Neuronal stem cell (in vitro differentiated cells): ENCODE measurements at regions not wholly inside any gene's neighbourhood (a gene's known extent, or its start where the extent isn't known, plus 50 kb on each side); places are given as distances from the start of the nearest gene placed in this dataset.
A peak's percentile ranks its signal among the peaks of the same experiment; 100 is the strongest.

Experiments used
- DNase-seq: peaks from one replicate; pipeline ENCODE4 v3.0.0-alpha.2; 2013; ENCODE audit warnings: low spot score
- H2AFZ ChIP-seq: one replicate; pipeline ENCODE4 v1.6.1; 2013; ENCODE audit warnings: mild to moderate bottlenecking, low read length, inconsistent platforms
- H2AK5ac ChIP-seq: 2 replicates; pipeline ENCODE4 v1.6.1; 2013; ENCODE audit warnings: low read depth, mild to moderate bottlenecking, inconsistent platforms, low read length, moderate library complexity, mixed read lengths
- H2BK120ac ChIP-seq: 2 replicates; pipeline ENCODE4 v1.6.1; 2013; ENCODE audit warnings: low read depth, mild to moderate bottlenecking, inconsistent platforms, low read length, moderate library complexity, mixed read lengths
- H2BK12ac ChIP-seq: one replicate; pipeline ENCODE4 v1.6.1; 2013; ENCODE audit warnings: low read length, inconsistent platforms
- H2BK15ac ChIP-seq: 2 replicates; pipeline ENCODE4 v1.6.1; 2013; ENCODE audit warnings: mild to moderate bottlenecking, low read length, inconsistent platforms, mixed read lengths
- H2BK5ac ChIP-seq: one replicate; pipeline ENCODE4 v1.6.1; 2013; ENCODE audit warnings: inconsistent platforms, mild to moderate bottlenecking, low read length, moderate library complexity
- H3K14ac ChIP-seq: one replicate; pipeline ENCODE4 v1.6.1; 2013; ENCODE audit warnings: low read length, inconsistent platforms
- H3K18ac ChIP-seq: 2 replicates; pipeline ENCODE4 v1.6.1; 2013; ENCODE audit warnings: low read length, inconsistent platforms
- H3K23ac ChIP-seq: 2 replicates; pipeline ENCODE4 v1.6.1; 2013; ENCODE audit warnings: low read depth, mild to moderate bottlenecking, mixed read lengths, low read length, inconsistent platforms; ENCODE audit not compliant: poor library complexity
- H3K27ac ChIP-seq: replicated peaks from 3 replicates; pipeline ENCODE4 v1.5.1; 2013; ENCODE audit warnings: low read length, inconsistent platforms
- H3K27me3 ChIP-seq, 3 experiments: 2 replicates each; pipeline ENCODE4 v1.6.1; 2013; ENCODE audit warnings: low read length in 3 of 3, mild to moderate bottlenecking in 2 of 3, inconsistent platforms in 1 of 3, low read depth in 1 of 3, mixed read lengths in 1 of 3, moderate library complexity in 1 of 3; ENCODE audit not compliant: control insufficient read depth in 3 of 3, insufficient read depth in 3 of 3
- H3K36me3 ChIP-seq, 2 donors: replicated peaks in 1 of 2; 2 replicates each; pipeline ENCODE4 v1.6.1; 2013; ENCODE audit warnings: low read length in 2 of 2; ENCODE audit not compliant: control insufficient read depth in 2 of 2, insufficient read depth in 2 of 2
- H3K4ac ChIP-seq: 2 replicates; pipeline ENCODE4 v1.6.1; 2013; ENCODE audit warnings: inconsistent platforms, mild to moderate bottlenecking, low read length, moderate library complexity
- H3K4me1 ChIP-seq, 2 donors: 1 replicate in 1 of 2; 2 replicates in 1 of 2; pipeline ENCODE4 v1.6.1; 2013; ENCODE audit warnings: low read length in 2 of 2, low read depth in 1 of 2; ENCODE audit not compliant: control insufficient read depth in 2 of 2, insufficient read depth in 1 of 2
- H3K4me2 ChIP-seq: one replicate; pipeline ENCODE4 v1.6.1; 2013; ENCODE audit warnings: mild to moderate bottlenecking, low read length, inconsistent platforms; ENCODE audit not compliant: insufficient read depth, poor library complexity, severe bottlenecking
- H3K4me3 ChIP-seq, 2 donors: 2 replicates each; pipeline ENCODE4 v1.5.1; 2013; ENCODE audit warnings: low read length in 2 of 2, mild to moderate bottlenecking in 2 of 2, inconsistent platforms in 1 of 2, moderate library complexity in 1 of 2
- H3K79me1 ChIP-seq: one replicate; pipeline ENCODE4 v1.6.1; 2013; ENCODE audit warnings: low read depth, mild to moderate bottlenecking, inconsistent platforms, low read length, moderate library complexity
- H3K9ac ChIP-seq: one replicate; pipeline ENCODE4 v1.6.1; 2013; ENCODE audit warnings: mild to moderate bottlenecking, low read depth, low read length, inconsistent platforms; ENCODE audit not compliant: poor library complexity
- H3K9me3 ChIP-seq, 2 donors: replicated peaks in 1 of 2; 2 replicates each; pipeline versions ENCODE3 to v1.6.1; 2013; ENCODE audit warnings: low read length in 2 of 2, mild to moderate bottlenecking in 2 of 2, inconsistent platforms in 1 of 2, low read depth in 1 of 2, mixed read lengths in 1 of 2, moderate library complexity in 1 of 2; ENCODE audit not compliant: control insufficient read depth in 2 of 2, insufficient read depth in 1 of 2
- H4K8ac ChIP-seq: one replicate; pipeline ENCODE4 v1.6.1; 2013; ENCODE audit warnings: low read depth, mild to moderate bottlenecking, inconsistent platforms, low read length, moderate library complexity
- H4K91ac ChIP-seq: one replicate; pipeline ENCODE4 v1.6.1; 2013; ENCODE audit warnings: low read length, low read depth, mild to moderate bottlenecking, inconsistent platforms; ENCODE audit not compliant: poor library complexity
- WGBS, 2 donors: extraction: QIAGEN DNeasy Blood & Tissue Kit; methylation state at CpG; one replicate each; pipeline ENCODE4 v1.1.7; 2013; ENCODE audit warnings: missing lambda C conversion rate in 2 of 2, mixed read lengths in 1 of 2; ENCODE audit not compliant: insufficient read length in 2 of 2, insufficient replicate concordance in 1 of 2; ENCODE audit errors: extremely low coverage in 2 of 2; 5-methylcytosine and 5-hydroxymethylcytosine counted together

GRCh38 chr3:30546934-30547333 is 59.5 kb upstream of the TGFBR2 start:
- peaks cover 5 to 18% of the 10 kb centered on the region in 2 donors for H3K9me3 ChIP-seq
- H3K4me2 ChIP-seq = no peak overlapping the region
- H3K18ac ChIP-seq = no peak overlapping the region
- H4K91ac ChIP-seq = no peak overlapping the region
- H3K79me1 ChIP-seq = no peaks in the 10 kb centered on the region
- no peak overlapping the region for H3K14ac ChIP-seq
- no peak overlapping the region for H2AK5ac ChIP-seq
- no peak overlapping the region for H2BK5ac ChIP-seq
- no peak overlapping the region for H3K27ac ChIP-seq
- no peaks in the 10 kb centered on the region for H3K27me3 ChIP-seq
- no peak overlapping the region for H3K4ac ChIP-seq
- no peak overlapping the region for H2BK12ac ChIP-seq
- no peak overlapping the region for H4K8ac ChIP-seq
- DNase-seq = no peak
- no peak overlapping the region for H3K4me3 ChIP-seq
- H2BK120ac ChIP-seq = no peak overlapping the region
- H3K9ac ChIP-seq = no peak overlapping the region
- no CpG with 5 or more reads among the region's 1 CpG for WGBS, 2 donors
- H2AFZ ChIP-seq = no peak overlapping the region
- no peak overlapping the region for H3K23ac ChIP-seq
- H2BK15ac ChIP-seq = no peak overlapping the region
- H3K4me1 ChIP-seq = peaks cover 4 to 24% of the 10 kb centered on the region in 2 donors
- H3K36me3 ChIP-seq = no peaks in the 10 kb centered on the region

- H2AFZ ChIP-seq = no peak overlapping the region
- no CpG with 5 or more reads among the region's 5 CpGs for WGBS, 2 donors
- H3K14ac ChIP-seq = no peak overlapping the region
- H3K4me1 ChIP-seq = peaks cover 4 to 24% of the 10 kb centered on the region in 2 donors
- H3K27me3 ChIP-seq = no peaks in the 10 kb centered on the region
- H4K91ac ChIP-seq = no peak overlapping the region
- no peak overlapping the region for H3K9ac ChIP-seq
- no peak overlapping the region for H4K8ac ChIP-seq
- H3K4ac ChIP-seq = no peak overlapping the region
- H3K4me3 ChIP-seq = no peak overlapping the region
- no peak overlapping the region for H3K18ac ChIP-seq
- no peaks in the 10 kb centered on the region for H3K79me1 ChIP-seq
- H2BK120ac ChIP-seq = no peak overlapping the region
- no peak overlapping the region for H2BK12ac ChIP-seq
- no peak overlapping the region for H2BK5ac ChIP-seq
- H3K36me3 ChIP-seq = no peaks in the 10 kb centered on the region
- peaks cover 5 to 18% of the 10 kb centered on the region in 2 donors for H3K9me3 ChIP-seq
- no peak overlapping the region for H3K4me2 ChIP-seq
- H3K23ac ChIP-seq = no peak overlapping the region
- DNase-seq = no peak
- no peak overlapping the region for H2BK15ac ChIP-seq
- no peak overlapping the region for H3K27ac ChIP-seq
- H2AK5ac ChIP-seq = no peak overlapping the region
These were observed 58.7 kb upstream of the TGFBR2 start for GRCh38 chr3:30547716-30548115.

GRCh38 chr3:30548600-30548999 is 57.8 kb upstream of the TGFBR2 start:
- Histone ChIP-seq H2AK5ac (no peak overlapping the region), H3K18ac (peak overlapping the region; percentile 41), H3K4ac (no peak overlapping the region), H2BK15ac (no peak overlapping the region), H3K4me3 (no peak overlapping the region), H3K9me3 (peaks cover 3 to 12% of the 10 kb centered on the region in 2 donors), H2BK5ac (no peak overlapping the region), H4K8ac (no peak overlapping the region), H3K4me1 (peaks cover 4 to 27% of the 10 kb centered on the region in 2 donors), H2AFZ (no peak overlapping the region), H3K4me2 (no peak overlapping the region), H3K36me3 (no peaks in the 10 kb centered on the region), H3K9ac (no peak overlapping the region), H3K23ac (no peak overlapping the region), H3K27me3 (no peaks in the 10 kb centered on the region), H3K14ac (no peak overlapping the region), H4K91ac (no peak overlapping the region), H3K79me1 (no peaks in the 10 kb centered on the region), H3K27ac (no peak overlapping the region), H2BK12ac (no peak overlapping the region), H2BK120ac (no peak overlapping the region)
- WGBS, 2 donors = no CpG with 5 or more reads among the region's 3 CpGs
- no peak for DNase-seq

- H3K27ac ChIP-seq = no peak overlapping the region
These were observed 56.8 kb upstream of the TGFBR2 start for GRCh38 chr3:30549600-30549999.

More at GRCh38 chr3:30549600-30549999, 56.8 kb upstream of the TGFBR2 start:
- Histone ChIP-seq H3K36me3 (no peaks in the 10 kb centered on the region), H3K4me1 (peaks cover 4 to 27% of the 10 kb centered on the region in 2 donors), H2AFZ (no peak overlapping the region), H3K18ac (no peak overlapping the region), H3K4ac (no peak overlapping the region), H3K9me3 (peaks cover 3 to 12% of the 10 kb centered on the region in 2 donors), H3K4me2 (no peak overlapping the region), H2BK15ac (no peak overlapping the region), H3K79me1 (no peaks in the 10 kb centered on the region), H3K4me3 (no peak overlapping the region), H4K91ac (no peak overlapping the region), H3K27me3 (no peaks in the 10 kb centered on the region), H2AK5ac (no peak overlapping the region), H2BK5ac (no peak overlapping the region), H2BK12ac (no peak overlapping the region), H3K23ac (no peak overlapping the region), H4K8ac (no peak overlapping the region), H3K14ac (no peak overlapping the region), H3K9ac (no peak overlapping the region), H2BK120ac (no peak overlapping the region)
- WGBS, 2 donors = no CpG with 5 or more reads among the region's 4 CpGs
- DNase-seq = peak; percentile 35
